ENCODE measurements at regions not wholly inside any gene's neighbourhood (a gene's known extent, or its start where the extent isn't known, plus 50 kb on each side); places are given as distances from the start of the nearest gene placed in this dataset.

DNA sequence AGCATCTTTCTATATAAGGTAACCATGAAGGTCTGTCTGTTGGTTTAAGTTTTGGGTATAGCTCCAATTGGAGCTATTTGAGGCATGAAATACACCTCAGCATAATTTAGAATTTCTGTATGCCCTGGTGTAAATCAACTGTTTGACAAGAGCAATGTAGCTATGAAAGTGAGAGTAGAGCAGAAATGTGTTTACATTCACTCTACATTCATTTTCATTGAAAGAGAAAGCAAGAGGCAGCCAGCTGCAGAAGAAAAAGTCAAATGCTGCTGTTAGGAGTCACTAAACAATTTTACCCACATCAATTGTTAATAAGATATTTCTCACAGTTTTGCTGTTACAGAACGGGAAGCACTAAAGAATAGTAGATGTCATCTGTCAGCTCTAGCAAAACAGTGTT lies 252.5 kb downstream of the SLC6A15 start:
- ChIA-PET POLR2A (no interaction called here), CTCF (no interaction called here)
- Histone ChIP-seq H3K4me1 (ENCODE audit: insufficient read depth, low read length) (no peaks in the 10 kb centered on the region), H3K27ac (ENCODE audit: low read depth in 1 of 2, low read length in 2 of 2) (no peak overlapping the region), H3K4me3 (ENCODE audit: low read length) (no peak overlapping the region), H3K9me3 (ENCODE audit: control insufficient read depth in 1 of 2, insufficient read depth in 1 of 2, low read length in 2 of 2) (no peaks in the 10 kb centered on the region), H3K36me3 (ENCODE audit: insufficient read depth, low read length) (no peaks in the 10 kb centered on the region), H3K27me3 (ENCODE audit: control insufficient read depth in 1 of 2, insufficient read depth in 2 of 2, low read length in 2 of 2) (no peaks in the 10 kb centered on the region)
- Mint-ChIP-seq H3K27me3 (no peaks in the 10 kb centered on the region), H3K4me1 (ENCODE audit: low read depth) (no peaks in the 10 kb centered on the region), H3K27ac (no peak overlapping the region), H3K4me3 (no peak overlapping the region), H3K36me3 (ENCODE audit: low read depth) (no peaks in the 10 kb centered on the region), H3K9me3 (no peaks in the 10 kb centered on the region)
- DNase-seq = no peak
- no peak for ATAC-seq (ENCODE audit: poor library complexity)
- intact Hi-C loops (cut with DNase I, micrococcal nuclease) = no loop called here
- TF ChIP-seq, protein P1, sequence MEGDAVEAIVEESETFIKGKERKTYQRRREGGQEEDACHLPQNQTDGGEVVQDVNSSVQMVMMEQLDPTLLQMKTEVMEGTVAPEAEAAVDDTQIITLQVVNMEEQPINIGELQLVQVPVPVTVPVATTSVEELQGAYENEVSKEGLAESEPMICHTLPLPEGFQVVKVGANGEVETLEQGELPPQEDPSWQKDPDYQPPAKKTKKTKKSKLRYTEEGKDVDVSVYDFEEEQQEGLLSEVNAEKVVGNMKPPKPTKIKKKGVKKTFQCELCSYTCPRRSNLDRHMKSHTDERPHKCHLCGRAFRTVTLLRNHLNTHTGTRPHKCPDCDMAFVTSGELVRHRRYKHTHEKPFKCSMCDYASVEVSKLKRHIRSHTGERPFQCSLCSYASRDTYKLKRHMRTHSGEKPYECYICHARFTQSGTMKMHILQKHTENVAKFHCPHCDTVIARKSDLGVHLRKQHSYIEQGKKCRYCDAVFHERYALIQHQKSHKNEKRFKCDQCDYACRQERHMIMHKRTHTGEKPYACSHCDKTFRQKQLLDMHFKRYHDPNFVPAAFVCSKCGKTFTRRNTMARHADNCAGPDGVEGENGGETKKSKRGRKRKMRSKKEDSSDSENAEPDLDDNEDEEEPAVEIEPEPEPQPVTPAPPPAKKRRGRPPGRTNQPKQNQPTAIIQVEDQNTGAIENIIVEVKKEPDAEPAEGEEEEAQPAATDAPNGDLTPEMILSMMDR (IDR thresholded peaks at IDR 0.05) = no peak

- H3K27me3 Mint-ChIP-seq = no peaks in the 10 kb centered on the region
- H3K4me3 Mint-ChIP-seq = no peak overlapping the region
- H3K36me3 Mint-ChIP-seq (ENCODE audit: low read depth) = no peaks in the 10 kb centered on the region
- no peaks in the 10 kb centered on the region for H3K27me3 ChIP-seq (ENCODE audit: control insufficient read depth in 1 of 2, insufficient read depth in 2 of 2, low read length in 2 of 2)
- no peaks in the 10 kb centered on the region for H3K36me3 ChIP-seq (ENCODE audit: insufficient read depth, low read length)
- no peaks in the 10 kb centered on the region for H3K9me3 Mint-ChIP-seq
- H3K27ac ChIP-seq (ENCODE audit: low read depth in 1 of 2, low read length in 2 of 2) = no peak overlapping the region
- POLR2A ChIA-PET = no interaction called here
- DNase-seq (no peak), ATAC-seq (ENCODE audit: poor library complexity) (no peak)
- no peak overlapping the region for H3K4me3 ChIP-seq (ENCODE audit: low read length)
- H3K4me1 ChIP-seq (ENCODE audit: insufficient read depth, low read length) = no peaks in the 10 kb centered on the region
- no peaks in the 10 kb centered on the region for H3K9me3 ChIP-seq (ENCODE audit: control insufficient read depth in 1 of 2, insufficient read depth in 1 of 2, low read length in 2 of 2)
- H3K27ac Mint-ChIP-seq = no peak overlapping the region
- TF ChIP-seq, protein P1 (IDR thresholded peaks at IDR 0.05) = no peak
- intact Hi-C loops (cut with DNase I, micrococcal nuclease) = no loop called here
- CTCF ChIA-PET = interaction anchor here (1.7 kb wide), 1 partner anchor 16 kb away, joined by 3 read pairs; no protein-coding TSS in a partner anchor
- no peaks in the 10 kb centered on the region for H3K4me1 Mint-ChIP-seq (ENCODE audit: low read depth)
Measured at GRCh38 chr12:84658877-84659276, 253.7 kb downstream of the SLC6A15 start.

DNA sequence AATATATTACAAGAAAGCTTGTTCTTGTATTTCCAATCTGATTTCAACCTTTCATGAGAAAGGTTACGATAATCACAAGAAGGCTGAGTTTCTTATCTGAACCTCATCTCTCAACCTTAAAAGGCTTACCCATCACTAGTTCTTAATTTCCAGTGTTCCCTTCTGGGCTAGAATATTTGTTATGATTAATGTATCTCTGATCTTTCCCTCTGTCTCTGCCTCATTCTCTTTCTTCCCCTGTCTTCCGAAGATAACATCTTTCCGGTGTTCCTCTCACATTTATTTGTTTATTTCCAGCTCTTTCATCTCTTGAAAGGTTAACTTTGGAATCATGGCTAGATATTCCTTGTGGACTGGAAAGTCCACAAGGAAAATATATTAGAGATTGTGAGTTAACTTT lies 255.9 kb downstream of the SLC6A15 start:
- no peaks in the 10 kb centered on the region for H3K27me3 Mint-ChIP-seq
- H3K9me3 Mint-ChIP-seq = no peaks in the 10 kb centered on the region
- Histone ChIP-seq H3K9me3 (ENCODE audit: control insufficient read depth in 1 of 2, insufficient read depth in 1 of 2, low read length in 2 of 2) (no peaks in the 10 kb centered on the region), H3K4me3 (ENCODE audit: low read length) (no peak overlapping the region), H3K4me1 (ENCODE audit: insufficient read depth, low read length) (no peaks in the 10 kb centered on the region), H3K36me3 (ENCODE audit: insufficient read depth, low read length) (no peaks in the 10 kb centered on the region), H3K27ac (ENCODE audit: low read depth in 1 of 2, low read length in 2 of 2) (no peak overlapping the region), H3K27me3 (ENCODE audit: control insufficient read depth in 1 of 2, insufficient read depth in 2 of 2, low read length in 2 of 2) (no peaks in the 10 kb centered on the region)
- ATAC-seq (ENCODE audit: poor library complexity) (no peak), DNase-seq (no peak)
- no peaks in the 10 kb centered on the region for H3K4me1 Mint-ChIP-seq (ENCODE audit: low read depth)
- no peak overlapping the region for H3K27ac Mint-ChIP-seq
- TF ChIP-seq, protein P1 (IDR thresholded peaks at IDR 0.05) = no peak
- CTCF ChIA-PET = no interaction called here
- POLR2A ChIA-PET = no interaction called here
- intact Hi-C loops (cut with DNase I, micrococcal nuclease) = no loop called here
- no peaks in the 10 kb centered on the region for H3K36me3 Mint-ChIP-seq (ENCODE audit: low read depth)
- H3K4me3 Mint-ChIP-seq = no peak overlapping the region

Measured in CD4-positive, alpha-beta T cell (primary cell).